NCI-H2171 (cell line): ENCODE measurements at regions not wholly inside any gene's neighbourhood (a gene's known extent, or its start where the extent isn't known, plus 50 kb on each side); places are given as distances from the start of the nearest gene placed in this dataset.

Experiments
- DNase-seq: peaks from one replicate; lab custom pipeline; 2025; lab: John Stamatoyannopoulos, UW

- DNase-seq, result no peak
Measured at GRCh38 chr4:157674699-157675098, 454.2 kb downstream of the GRIA2 start.

DNA sequence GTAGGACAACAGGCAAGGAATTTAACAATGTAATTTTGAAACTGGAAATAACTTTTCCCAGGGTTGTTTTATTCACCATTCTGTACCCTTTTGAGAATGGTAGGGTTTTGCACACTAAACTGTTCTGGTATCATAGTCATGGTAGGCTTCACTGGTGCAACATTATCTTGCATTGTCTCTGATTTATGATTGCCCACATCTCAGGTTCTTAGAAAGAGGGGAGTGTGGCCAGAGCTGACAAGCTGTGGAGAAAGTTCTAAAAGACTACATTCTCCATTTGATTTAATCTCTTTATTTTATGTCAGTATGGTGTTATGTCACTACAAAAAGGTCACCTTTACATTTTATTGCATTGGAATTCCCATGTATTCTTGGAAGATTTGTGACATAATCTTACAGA lies 447.3 kb downstream of the GRIA2 start:
- DNase-seq, result no peak

DNA sequence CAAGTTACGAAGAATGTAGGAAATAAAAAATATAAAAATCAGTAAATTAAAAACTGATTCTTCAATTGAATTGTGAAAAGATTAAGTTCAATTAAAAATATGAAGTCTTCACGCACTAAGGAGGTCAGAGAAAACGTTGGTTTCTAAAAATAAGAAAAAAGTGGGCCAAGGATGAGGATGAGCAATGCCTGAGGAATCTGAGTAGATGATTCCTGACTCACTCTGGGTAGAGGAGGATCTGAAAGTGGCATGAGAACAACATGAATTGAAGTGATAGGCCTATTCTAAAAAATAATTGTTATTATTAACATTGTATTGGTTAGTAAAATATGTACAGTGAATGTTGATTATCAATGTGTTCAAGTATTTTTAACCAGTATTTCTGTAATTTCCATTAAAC lies 444.2 kb downstream of the GRIA2 start:
- DNase-seq, result no peak

DNA sequence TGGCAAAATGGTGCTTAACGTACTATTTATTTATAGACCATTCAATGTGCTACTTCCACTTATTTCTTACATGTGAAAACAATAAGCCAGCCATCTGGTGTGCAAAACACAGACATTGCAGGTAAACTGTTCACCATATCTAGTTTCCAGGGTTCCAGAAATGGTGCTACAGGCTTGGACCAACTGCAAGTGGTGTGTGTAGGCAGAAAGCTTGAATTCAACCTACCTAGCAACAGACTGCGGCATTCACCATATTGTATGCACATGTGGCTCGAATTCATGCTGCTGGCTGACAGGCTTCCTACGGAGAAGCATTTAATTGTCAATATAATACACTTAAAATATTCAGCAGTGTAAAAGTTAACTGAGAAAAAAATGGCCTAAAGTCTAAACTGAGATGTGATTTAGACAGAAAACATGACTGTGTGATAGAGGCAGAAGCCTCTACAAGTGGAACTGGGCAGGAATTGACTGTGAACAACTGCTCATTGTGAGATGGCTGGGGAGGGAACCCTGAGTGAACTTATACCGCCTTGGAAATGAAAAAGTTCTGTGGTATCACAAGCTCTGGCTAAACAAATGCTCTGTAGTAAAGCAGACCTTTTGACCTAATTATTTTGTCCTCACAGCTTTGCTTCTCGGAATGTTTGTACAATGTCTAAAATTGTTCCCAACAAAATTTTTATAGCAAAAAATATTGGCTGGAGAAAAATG lies 434.7 kb downstream of the GRIA2 start:
- DNase-seq, result peak; percentile 4

DNA sequence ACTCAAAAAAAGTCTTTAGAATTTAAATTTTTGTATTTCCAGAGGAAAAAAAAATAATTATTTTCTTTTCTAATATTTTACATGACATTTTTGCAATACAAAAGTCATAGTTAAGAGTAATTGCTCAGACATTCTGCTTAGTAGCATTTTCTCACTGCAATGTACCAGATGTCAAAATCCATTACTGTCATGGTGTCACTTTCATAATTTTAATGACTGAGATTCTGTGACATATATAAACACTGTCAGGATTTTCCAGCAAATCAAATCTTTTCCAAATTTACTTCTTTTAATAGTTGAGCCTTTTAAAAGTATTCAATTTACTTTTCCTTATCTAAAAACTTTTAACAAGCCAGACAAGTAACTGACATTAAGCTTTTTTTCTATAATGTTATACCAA lies 422.7 kb downstream of the GRIA2 start:
- DNase-seq, result no peak

DNA sequence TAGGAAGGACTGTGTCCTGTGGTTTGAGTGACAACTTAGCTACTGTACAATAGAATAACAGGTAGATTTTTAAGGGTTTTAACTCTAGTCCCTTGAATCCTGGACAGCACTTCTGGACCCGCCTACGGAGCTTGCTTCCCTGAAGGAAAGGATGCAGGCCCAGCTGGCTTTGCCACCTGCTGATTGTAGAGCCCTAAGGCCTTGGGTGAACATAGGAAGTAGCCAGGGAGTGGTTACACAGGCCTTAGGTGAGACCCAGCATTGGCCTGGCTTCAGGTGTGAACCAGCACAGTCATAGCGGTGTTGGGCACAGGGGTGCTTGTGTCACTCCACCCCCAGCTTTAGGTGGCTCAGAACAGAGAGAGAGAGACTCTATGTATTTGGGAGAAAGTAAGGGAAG lies 413.5 kb downstream of the GRIA2 start:
- no peak for DNase-seq

GRCh38 chr4:157616741-157617472 lies 396.4 kb downstream of the GRIA2 start:
- DNase-seq, result no peak

GRCh38 chr4:157607996-157608395 lies 387.5 kb downstream of the GRIA2 start:
- no peak for DNase-seq

DNA sequence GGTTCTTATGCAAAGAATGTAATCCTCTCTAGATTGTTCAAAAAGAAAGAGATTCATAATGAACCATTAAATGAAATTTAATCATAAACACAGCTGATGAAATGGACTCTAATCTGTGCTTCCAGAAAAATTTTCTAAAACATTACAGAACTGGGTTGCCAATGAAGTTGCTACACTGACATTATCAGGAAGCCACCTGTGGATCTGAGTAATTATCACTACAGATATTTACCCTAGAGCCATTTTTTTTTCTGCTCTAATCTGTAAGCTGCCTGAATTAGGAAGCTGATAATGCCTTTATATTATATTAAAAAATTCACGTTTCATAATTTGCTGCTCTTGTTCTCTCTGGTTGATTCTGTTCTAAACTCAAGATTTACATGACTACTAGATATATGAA lies 380.1 kb downstream of the GRIA2 start:
- DNase-seq, result no peak

GRCh38 chr4:157591245-157591644 lies 370.7 kb downstream of the GRIA2 start:
- no peak for DNase-seq

DNA sequence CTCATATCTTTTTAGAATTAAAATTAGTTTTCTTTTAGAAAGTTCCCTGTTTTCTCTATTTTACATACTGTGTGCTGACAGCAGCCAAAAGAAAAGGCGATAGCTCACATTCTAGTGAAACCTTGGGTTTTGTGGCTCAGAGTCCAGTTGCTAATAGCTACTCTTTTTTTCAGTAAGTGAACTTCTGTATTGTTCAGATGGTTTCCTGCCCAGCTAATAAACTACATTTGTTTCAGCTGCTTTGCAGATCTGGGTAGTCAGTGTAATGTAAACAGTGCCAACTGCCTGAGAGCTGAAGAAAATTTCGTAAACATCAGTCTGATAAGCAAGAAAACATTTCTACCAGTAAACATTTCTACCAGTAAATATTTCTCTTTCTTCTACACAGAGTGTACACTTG lies 370.2 kb downstream of the GRIA2 start:
- no peak for DNase-seq

GRCh38 chr4:157587681-157588423 lies 367.3 kb downstream of the GRIA2 start:
- no peak for DNase-seq

GRCh38 chr4:157582141-157582540 lies 361.6 kb downstream of the GRIA2 start:
- DNase-seq, result no peak

- DNase-seq, result no peak
Measured at GRCh38 chr4:157576671-157577217, 356.2 kb downstream of the GRIA2 start.

DNA sequence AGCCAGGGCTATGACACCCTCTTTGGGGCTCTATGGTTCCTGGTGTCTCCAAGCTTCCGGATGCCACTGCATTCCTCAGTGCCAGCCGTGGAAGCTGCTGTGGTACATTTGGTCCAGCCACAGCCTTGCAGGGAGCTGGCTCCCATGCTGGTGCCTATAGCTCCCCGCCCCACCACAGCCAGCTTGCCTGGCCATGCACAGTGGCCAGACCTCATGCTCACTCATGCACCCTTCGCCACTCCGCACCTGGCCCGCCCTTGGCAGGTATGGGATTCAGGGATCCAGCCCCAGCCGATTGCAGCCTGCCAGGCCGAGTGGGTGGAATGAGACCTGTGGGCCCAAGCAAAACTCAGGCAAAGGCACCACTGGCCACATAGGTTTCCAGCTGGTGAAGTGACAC lies 354.8 kb downstream of the GRIA2 start:
- DNase-seq, result no peak

GRCh38 chr4:157574606-157575005 lies 354.1 kb downstream of the GRIA2 start:
- no peak for DNase-seq

- no peak for DNase-seq
Measured at GRCh38 chr4:157572951-157573350, 352.4 kb downstream of the GRIA2 start.

GRCh38 chr4:157572284-157572683 lies 351.8 kb downstream of the GRIA2 start:
- DNase-seq, result no peak

DNA sequence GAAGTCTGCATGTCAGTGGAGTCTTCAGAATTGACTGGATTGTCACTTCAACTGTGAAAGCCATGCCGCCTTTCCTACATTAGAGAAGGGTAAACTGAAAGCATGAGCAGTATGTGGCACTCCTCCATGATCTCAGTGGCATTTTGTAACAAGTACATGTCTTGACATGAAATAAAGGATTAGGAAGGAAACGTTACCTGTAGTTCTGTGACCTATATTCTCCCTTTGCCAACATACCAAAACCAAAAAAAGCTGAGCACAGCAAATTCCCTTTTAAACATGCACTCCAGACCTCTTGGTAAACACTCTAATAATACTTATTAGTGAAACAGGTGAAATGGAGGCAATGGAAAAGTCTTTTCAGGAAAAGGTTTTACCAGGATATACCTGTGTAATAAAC lies 344.2 kb downstream of the GRIA2 start:
- DNase-seq, result no peak

GRCh38 chr4:157564218-157564617 lies 343.7 kb downstream of the GRIA2 start:
- no peak for DNase-seq

GRCh38 chr4:157558016-157558415 lies 337.5 kb downstream of the GRIA2 start:
- no peak for DNase-seq

- no peak for DNase-seq
Measured at GRCh38 chr4:157550028-157550427, 329.5 kb downstream of the GRIA2 start.

DNA sequence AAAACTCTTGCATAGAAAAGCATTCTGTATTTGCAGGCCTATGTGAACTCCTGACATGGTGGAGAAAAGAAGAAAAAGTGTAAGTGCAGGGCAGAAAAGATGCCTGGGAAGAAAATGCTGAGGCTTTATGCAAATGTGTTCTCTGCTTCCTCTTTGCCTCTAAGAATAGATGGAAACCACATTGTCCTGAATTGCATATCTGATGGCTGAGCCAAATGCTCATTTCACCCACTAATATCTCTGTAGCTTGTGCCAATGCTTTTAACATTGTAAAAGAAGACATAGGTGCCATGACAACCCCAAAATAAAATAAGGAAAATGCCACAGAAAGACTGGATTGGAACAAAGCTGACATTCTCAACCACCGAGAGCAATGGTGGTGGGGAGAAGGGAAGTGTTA lies 307.4 kb downstream of the GRIA2 start:
- DNase-seq, result no peak
